IPS DF 4.7 (cell line): ENCODE measurements at regions not wholly inside any gene's neighbourhood (a gene's known extent, or its start where the extent isn't known, plus 50 kb on each side); places are given as distances from the start of the nearest gene placed in this dataset.
A peak's percentile ranks its signal among the peaks of the same experiment; 100 is the strongest.

ENCODE experiments used
- DNase-seq: peaks from one replicate; pipeline ENCODE4 v3.0.0-alpha.2; 2013; ENCODE audit warnings: low spot score; ENCODE audit errors: extremely low read depth

DNA sequence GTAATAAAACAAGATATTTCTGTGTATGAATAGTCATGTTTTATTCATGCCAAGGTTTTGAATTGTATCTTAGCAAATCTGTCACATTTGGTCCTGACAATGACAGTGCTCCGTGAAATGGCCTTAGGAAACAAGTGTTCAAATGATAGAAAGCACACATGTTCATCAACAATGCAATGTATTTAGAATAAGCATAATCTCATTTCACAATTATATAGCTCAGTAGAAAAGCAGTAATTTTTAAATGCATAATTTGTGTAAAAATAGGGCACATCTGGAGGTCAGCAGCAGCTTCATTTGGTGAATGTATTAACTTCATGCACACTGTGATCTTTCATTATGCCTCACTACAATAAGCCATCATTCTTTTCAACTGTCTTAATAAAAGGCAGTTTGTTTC is 380.4 kb downstream of the GPM6A start:
- no peak for DNase-seq

DNA sequence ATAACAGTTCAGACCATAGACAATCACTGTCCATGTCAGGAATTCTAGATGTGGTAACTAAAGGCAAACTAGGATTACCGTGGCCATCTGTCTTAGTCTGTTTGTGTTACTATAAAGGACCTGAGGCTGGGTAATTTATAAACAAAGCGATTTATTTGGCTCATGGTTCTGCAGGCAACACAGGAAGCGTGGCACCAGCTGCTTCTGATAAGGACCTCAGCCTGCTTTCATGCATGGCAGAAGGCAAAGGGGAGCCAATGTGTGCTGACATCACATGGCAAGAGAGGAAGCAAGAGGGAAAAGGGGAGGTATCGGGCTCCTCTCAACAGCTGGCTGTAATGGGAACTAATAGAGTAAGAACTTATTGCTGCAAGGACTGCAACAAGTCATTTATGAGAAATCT is 376.7 kb downstream of the GPM6A start:
- DNase-seq, result no peak

DNA sequence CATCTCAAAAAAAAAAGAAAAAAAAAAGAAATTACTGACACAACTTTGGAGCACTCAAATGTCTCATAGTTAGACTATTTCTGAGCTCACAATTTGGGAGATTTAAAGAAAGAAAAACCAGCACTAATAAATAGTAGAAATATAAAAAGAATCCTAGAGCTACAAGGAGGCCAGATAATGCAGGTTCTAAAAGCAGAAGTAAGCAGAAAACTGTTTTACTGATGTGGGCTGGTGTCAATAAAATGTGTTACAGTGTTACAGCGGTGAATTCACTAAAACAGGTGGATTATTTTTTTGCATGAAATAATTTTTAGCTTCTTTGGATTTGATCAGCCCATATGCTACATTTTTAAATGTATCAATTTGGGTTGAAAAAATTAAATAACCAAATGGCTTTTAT is 375.9 kb downstream of the GPM6A start:
- DNase-seq, result no peak

DNA sequence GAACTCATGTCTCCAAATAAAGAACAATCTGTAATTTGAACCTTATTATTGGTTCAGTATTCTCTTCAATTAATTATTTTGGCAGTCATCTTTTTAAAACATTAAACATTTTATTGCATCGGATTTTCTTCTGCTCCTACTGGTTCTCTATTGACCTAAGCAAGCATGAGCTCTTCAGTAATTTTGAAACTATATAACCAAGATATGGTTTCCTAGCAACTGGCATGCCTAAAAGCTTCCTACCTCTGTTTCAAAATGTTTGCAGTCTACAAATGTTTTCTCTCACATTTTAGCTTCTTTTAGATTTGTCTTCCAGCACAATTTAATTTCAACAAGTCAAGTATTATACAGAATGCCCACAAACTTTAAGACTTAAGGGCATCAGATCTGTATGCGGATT is 371.3 kb downstream of the GPM6A start:
- DNase-seq, result no peak

DNA sequence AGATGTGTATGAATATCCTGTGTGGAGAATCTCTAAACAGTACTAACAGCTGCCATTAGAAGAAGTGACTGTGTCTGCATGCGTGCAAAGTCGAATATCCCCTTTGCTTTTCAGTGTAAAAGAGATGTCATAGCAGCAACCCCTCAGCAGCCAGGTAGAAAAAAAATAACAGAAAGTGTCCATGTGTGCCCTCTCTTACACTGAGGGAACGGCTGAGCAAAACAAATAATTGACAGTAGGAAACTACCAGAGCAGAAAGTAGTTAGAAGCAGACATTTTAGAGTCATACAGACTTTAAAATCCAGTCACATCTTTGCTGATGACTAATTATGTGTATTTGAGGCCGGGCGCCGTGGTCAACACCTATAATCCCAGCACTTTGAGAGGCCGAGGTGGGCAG is 370.8 kb downstream of the GPM6A start:
- no peak for DNase-seq

DNA sequence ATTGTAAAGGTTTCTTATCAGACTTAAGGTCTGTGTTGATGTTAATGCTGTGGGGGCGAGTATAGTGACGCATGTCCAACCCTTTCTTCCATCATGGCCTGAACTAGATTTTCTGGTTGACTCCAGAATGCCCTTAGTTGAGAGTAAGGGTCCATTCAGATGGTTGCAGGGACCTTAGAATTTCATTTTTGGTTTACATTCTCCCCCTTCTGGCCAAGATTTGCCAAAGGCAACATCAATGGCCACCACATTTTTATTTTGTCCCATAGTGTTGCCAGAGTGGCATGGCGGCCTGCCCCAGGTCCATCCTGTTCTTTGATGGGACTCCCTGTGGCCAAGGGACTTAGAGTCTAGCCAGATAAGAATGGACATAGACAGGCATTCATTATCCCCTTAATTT is 368.5 kb downstream of the GPM6A start:
- no peak for DNase-seq

DNA sequence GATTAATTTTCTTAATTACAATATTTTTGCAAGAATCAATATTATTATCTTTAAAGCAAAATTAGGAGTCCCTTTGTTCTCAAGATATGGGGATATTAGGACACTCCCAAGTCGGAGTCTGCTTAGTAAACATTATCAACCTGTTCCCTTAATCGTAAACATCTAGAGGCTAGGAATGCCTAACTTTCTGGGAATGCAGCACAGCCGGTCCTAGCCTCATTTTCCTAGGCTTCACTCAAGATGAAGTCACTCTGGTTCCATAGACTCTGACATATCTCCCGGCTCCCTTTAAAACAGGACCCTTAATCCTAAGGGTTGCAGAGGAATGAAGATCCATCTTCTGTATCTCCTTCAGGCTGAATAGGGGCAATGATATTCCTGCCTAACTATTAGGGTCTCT is 367.6 kb downstream of the GPM6A start:
- no peak for DNase-seq

DNA sequence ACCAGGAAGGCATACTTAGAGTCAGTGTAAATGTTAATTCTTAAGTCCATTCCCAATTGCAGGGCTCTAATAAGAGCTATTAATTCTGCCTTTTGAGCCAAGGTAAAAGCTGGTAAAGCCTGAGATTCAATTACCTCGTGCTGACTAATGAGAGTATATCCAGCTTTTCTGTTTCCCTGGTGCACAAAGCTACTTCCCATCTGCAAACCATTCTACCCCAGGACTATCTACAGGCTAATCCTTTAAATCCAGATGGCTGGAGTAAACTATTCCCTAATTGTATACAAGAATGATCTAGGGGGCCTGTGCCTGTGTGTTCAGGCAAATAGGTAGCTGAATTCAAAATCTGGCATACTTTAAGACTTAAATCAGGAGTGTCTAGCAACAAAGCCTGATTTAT is 365.0 kb downstream of the GPM6A start:
- DNase-seq, result no peak

DNA sequence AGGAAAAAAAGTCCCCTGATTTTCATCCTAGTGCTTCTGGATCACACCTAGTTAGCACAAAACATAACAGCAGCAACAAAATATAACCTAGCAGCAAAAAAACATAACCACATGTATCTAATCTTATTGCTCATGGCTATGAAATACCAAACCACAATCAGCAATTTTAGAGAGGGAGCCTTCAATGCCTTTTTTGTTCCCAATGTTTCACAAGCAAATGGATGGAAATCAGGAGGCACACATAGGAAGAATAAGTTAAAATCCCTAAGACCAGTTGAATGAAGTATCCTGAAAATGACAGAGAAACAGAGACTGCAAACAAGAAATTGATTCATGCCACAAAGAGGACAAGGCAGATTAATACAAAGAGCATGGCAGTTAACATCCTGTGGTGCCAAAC is 361.6 kb downstream of the GPM6A start:
- no peak for DNase-seq

DNA sequence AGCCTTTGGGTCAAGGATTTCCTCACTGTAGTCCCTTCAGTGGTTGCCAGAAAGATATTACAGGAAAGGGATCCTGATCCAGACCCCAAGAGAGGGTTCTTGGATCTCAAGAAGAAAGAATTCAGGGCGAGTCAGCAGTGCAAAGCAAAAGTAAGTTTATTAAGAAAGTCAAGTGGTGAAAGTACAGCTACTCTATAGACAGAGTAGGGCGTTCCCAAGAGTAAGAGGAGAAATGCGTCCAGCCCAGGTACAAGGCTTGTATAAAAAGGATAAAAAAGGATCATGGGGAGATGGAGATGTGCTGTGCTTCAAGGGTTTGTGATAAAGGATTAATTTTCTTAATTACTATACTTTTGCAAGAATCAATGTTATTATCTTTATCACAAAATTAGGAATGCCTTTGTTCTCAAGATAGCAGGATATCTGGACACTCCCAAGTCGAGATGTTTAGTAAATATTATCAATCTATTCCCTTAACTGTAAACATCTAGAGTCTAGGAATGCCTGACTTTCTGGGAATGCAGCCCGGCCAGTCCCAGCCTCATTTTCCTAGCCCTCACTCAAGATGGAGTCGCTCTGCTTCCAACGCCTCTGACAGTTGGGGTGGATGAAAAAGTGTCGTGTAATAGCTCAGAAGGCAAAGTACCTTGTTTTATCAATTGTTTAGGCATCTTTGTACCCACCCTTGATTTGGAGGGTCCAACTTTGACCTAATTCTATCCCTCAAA is 360.7 kb downstream of the GPM6A start:
- DNase-seq, result no peak

DNA sequence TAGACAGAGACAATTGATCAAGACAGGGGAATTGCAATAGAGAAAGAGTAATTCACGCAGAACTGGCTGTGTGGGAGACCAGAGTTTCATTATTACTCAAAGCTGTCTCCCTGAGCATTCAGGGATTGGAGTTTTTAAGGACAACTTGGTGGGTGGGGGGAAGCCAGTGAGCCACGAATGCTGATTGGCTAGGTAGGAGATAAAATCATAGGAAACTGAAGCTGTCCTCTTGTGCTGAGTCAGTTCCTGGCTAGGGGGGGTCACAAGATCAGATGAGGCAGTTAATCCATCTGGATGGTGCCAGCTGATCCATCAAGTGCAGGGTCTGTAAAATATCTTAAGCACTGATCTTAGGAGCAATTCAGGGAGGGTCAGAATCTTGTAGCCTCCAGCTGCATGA is 358.6 kb downstream of the GPM6A start:
- DNase-seq, result no peak

DNA sequence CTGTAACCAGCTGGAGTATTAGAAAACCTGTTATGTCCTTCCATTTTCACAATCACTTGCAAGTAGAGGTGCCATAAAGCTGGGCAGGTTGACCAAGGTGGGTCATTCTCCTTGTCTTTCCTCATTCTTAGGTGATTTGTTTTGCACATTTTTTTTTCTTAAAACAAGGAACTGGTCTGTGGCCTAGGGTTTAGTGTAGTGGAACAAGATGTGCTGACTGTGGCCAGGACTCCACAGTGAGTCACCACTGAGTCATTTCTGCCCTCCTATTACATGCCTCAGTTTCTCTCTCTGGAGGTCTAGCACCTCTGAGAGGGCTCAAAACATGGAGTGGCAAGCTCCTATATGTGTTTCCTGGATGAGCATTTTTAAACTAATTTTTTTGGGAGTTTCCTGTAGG is 355.9 kb downstream of the GPM6A start:
- no peak for DNase-seq

DNA sequence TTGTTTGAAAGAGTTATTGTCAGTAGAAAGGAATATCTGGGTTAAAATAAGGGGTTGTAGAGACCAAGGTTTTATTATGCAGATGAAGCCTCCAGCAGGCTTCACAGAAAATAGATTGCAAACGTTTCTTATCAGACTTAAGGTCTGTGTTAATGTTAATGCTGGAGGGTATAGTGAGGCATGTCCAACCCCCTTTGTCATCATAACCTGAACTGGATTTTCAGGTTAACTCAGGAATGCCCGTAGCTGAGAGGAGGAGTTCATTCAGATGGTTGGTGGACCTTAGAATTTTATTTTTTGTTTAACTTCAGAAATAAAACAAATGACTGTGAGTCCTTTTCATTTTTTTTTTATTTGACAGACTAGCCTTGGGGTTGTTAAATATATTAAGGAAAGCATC is 354.1 kb downstream of the GPM6A start:
- DNase-seq, result no peak

DNA sequence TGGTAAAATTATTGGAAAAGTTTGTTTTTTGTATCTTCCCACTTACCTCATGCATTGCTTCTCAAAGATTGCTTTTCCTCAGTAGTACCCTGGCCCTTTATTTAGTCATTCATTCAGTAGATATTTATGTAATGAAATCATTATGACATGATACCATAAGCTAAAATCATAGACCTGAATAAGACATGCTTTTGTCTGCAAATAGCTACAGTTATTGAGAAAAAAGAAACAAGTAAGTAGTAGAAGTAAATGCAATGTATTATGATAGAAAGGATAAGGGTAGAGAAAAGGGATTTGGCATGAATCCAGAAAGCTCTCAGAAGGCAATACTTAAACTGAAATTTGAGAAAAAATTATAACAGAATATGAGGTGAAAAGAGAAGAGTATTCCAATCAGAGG is 352.5 kb downstream of the GPM6A start:
- DNase-seq, result no peak

DNA sequence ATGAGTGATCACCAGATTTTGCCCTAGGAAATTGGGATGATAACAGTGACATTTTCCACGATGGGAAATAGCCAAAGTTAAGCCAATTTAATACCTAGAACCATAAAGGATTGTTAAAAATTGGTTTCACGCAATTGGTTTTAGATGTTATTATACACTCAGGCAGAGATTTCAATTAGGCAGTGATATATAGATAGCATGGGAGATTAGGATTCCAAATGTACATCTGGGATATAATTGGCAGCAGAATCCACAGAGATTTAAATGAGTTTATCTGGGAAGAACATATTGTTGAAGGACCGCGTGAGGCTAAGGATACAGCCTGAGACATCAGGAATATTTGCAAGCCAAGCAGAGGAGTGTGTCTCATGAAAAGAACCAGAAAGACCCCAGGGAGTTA is 351.6 kb downstream of the GPM6A start:
- DNase-seq, result no peak

DNA sequence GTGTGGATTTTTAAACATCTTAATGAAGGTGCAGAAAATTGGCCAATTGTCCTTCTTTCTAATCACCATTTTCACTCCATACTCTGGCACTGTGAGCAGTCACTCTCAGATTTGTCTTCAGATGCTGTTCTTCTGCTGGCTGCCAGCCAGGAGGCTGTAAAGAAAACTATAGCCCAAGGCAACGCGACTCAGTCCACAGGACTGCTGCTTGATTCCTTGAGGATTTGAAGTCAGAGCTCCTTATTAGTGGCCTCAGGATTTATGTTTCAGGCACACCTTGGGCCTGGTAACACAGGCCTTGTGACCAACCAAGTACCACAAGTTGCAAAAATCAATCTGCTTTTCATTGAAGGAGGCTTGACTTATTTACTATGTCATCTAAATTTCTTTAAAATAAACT is 342.6 kb downstream of the GPM6A start:
- no peak for DNase-seq

DNA sequence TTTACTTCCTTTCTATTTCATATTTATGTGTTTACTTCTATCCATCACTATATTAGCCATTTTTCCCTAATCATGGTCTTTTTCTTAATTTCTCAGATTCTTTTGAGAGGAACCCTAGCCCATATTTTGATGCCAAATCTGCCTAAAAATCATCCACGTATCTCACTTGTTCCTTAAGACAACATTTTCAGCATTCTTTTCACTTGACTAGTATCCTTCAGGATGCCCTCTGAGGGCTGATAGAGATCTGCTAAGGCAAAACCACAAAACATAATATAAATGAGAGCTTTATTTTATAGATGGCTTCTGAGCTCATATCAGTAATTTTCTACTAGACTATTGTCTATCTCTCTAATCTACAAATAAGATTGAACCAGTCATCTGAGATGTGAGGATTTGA is 341.9 kb downstream of the GPM6A start:
- no peak for DNase-seq

DNA sequence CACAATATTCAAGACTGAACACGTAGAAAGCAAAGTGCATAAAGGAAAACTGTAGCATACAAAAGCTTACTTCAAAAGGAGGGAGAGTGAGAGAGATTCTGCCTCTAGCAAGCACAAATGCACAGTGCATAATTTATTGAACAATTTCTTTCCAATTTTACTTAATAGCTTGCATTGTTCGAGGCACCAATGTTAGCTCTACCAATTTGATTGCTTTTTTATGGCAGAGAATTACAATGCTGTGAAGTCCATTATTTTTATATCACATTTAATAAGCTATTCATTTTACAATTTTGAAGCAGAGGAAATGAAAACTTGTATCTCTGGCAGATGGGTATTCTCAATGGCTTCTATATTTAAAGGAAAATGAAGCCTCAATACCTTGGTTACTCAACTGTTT is 331.7 kb downstream of the GPM6A start:
- DNase-seq, result no peak

DNA sequence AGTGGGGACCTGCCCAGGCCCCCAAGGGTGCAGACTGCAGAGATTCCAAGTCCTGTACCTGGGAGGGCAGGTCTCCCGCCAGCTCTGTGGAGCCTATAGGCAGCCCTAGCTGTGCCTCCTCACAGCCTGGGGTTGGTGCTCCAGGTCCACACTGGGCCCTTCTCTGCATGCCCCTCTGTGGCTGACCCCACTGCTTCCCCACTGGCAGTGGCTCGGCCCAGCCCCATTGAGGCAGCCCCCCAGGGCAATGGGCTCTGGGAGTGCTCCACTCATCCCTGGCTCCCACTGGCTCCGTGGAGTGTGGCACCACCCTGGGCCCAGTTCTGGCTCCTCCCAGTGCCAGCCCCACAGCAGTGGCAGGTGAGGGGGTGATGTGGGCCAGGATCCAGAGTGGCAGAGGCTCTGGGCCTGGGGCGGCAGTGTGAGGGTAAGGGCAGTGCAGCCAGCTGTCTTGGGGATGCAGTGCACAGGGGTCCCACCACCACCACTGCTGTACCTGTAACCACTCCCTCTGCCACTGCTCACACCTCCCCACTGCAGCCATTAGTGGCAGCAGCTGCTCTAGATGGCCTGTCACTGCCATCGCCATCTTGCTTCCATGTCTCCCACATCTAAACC is 312.2 kb downstream of the GPM6A start:
- DNase-seq, result no peak

DNA sequence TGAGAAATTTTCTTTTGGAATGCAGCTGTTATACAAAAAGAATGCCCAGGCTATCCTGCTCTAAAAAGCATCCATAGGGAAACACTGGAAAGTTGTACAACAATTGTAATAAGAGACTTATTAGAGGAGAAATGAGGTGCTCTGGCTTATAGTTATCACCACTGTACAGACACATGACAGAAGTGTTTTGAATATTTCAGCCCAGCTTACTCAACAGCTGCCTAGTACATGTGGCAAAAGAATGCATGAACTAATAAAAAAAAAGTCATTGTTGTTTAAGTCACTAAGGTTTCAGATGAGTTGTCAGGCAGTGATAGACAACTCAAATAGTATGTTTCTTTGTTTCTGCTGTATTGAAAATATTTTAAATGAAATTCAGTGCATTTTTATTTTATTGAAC is 307.7 kb downstream of the GPM6A start:
- DNase-seq, result no peak

DNA sequence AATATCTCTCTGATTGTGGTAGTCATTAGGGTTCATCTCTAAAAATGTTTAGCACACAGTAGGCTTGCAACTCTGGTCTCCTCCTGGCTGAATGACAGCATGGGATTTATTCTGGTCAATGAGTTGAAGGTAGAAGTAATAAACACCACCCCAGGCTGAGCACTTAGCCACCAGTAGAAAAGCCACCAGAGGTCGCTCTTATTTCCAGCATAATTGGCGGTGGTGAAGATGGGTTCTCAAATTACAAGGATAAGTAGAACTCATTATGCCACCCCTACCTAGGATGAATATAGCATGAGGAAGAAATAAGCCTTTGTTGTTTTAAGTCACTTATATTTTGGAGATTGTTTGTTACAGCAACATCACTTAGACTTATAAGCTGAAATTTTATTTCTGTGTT is 302.7 kb downstream of the GPM6A start:
- DNase-seq, result peak; percentile 56

DNA sequence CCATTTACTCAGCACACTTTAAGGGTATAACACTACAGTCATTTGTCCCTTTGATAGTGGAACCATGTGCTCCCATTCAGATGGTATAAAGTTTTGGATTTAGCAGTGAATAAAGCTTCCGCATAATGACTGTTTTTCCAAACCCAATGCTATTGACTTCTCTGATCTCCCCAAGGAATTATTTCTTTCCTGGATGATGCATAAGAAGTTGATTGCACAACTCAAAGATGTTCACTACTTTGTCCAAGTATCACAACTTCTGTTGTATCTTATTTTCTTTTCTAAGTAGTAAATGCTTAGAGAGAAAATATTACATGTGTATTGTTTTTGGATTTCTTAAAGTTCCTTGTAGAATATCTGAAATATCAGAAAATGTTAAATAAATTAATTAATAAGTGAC is 300.2 kb downstream of the GPM6A start:
- DNase-seq, result no peak

DNA sequence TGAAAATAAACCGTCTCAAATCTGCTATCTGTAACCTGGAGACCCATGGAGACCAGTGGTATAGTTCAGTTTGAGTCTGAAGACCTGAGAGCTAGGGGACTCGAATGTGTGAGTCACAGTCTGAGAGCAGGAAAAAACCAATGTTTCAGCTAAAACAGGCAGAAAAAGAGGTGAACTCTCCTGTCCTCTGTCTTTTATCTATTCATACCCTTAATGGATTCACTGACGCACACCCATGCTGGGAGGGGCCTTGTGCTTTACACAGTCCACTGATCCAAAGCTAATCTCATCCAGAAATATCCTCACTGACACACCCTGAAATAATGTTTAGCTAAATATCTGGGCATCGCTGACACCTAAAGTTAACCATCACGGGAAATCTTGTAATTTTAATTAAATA is 297.9 kb downstream of the GPM6A start:
- no peak for DNase-seq

DNA sequence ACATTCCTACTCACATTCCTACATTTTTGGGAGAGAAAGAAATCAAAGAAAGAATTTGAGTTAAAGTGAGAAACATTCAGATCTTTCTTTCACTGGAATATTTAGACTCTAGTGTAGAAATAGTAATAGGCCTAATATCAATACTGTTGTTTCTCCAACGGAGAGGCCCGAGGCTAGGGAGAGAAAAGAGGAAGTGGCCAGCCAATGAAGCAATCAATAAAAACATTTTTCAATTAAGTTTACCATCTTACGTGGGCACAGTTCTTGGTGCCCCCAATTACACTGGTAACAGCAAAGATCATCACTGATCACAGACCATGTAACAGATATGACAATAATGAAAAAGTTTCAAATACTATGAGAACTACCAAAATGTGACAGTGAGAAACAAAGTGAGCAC is 281.4 kb downstream of the GPM6A start:
- no peak for DNase-seq
